ENCODE measurements at regions not wholly inside any gene's neighbourhood (a gene's known extent, or its start where the extent isn't known, plus 50 kb on each side); places are given as distances from the start of the nearest gene placed in this dataset.

DNA sequence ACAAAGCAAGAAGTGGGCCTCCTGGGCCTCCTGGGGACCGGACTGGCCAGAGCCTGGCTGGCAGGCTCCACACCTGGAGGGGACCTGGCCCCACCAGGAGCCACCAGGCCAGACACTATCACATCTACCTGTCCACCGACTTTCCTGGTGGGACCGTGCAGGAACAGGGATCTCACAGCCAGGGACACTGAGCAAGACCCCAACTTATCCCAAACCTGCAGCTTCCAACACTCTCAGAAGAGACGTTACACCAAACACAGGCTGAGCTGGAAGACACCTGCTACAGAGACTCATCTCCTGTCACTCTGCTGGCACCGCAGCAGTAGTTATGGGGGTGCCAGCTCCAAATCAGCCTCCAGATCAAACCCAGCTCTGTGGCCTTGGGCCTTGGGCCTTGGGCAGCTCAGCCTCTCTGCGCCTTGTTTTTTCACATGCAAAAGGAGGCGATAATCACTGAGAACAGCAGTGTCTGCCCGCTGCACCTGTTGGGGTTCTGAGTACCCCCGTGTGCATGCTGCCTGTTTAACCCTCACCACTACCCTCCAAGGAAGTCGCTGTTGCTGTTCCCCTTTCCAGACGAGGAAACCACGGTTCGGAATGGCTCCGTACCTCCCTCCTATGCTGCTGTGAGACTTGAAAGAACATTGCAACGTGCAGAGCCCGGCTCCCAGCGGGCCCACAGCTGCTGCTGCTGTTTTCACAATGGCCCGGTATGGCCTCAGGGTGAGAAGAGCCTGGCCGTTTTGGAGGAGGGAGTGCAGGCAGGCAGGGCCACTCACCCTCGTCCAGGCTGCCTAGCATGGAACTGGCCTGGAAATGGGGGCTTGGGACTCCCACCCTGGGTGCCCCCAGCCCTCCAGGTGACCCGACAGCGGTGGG is 69.6 kb downstream of the ADRA2C start:
- TF ChIP-seq, protein P1, sequence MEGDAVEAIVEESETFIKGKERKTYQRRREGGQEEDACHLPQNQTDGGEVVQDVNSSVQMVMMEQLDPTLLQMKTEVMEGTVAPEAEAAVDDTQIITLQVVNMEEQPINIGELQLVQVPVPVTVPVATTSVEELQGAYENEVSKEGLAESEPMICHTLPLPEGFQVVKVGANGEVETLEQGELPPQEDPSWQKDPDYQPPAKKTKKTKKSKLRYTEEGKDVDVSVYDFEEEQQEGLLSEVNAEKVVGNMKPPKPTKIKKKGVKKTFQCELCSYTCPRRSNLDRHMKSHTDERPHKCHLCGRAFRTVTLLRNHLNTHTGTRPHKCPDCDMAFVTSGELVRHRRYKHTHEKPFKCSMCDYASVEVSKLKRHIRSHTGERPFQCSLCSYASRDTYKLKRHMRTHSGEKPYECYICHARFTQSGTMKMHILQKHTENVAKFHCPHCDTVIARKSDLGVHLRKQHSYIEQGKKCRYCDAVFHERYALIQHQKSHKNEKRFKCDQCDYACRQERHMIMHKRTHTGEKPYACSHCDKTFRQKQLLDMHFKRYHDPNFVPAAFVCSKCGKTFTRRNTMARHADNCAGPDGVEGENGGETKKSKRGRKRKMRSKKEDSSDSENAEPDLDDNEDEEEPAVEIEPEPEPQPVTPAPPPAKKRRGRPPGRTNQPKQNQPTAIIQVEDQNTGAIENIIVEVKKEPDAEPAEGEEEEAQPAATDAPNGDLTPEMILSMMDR (IDR thresholded peaks at IDR 0.05; ENCODE audit: insufficient read depth, low read length, poor library complexity, severe bottlenecking) = no peak
- no peak for TF ChIP-seq EZH2phosphoT487 (conservative IDR thresholded peaks at IDR 0.05; ENCODE audit: low read length)
